DND-41 (cell line): ENCODE measurements at regions not wholly inside any gene's neighbourhood (a gene's known extent, or its start where the extent isn't known, plus 50 kb on each side); places are given as distances from the start of the nearest gene placed in this dataset.

Experiments used
- ATAC-seq: fragments of 200-7000 bp; cut with Tn5 transposase; 3 replicates; pipeline ENCODE4 v1.9.1; 2021; ENCODE audit warnings: low read depth; ENCODE audit not compliant: insufficient read depth
- DNase-seq: peaks from one replicate; pipeline ENCODE4 v3.0.0-alpha.2; 2020
- H2AFZ ChIP-seq: 2 replicates; pipeline ENCODE4 v1.6.0; 2012; ENCODE audit warnings: low read depth, low read length
- H3K27ac ChIP-seq: 2 replicates; pipeline ENCODE4 v1.5.1; 2012; ENCODE audit warnings: low read length, inconsistent platforms
- H3K27me3 ChIP-seq: fragments of 200-600 bp; sonication (generic); 2 replicates; pipeline ENCODE4 v1.6.0; 2012; ENCODE audit warnings: low read length, mild to moderate bottlenecking, inconsistent platforms; ENCODE audit not compliant: insufficient read depth, poor library complexity
- H3K36me3 ChIP-seq: 2 replicates; pipeline ENCODE4 v1.5.1; 2012; ENCODE audit warnings: low read length, inconsistent platforms; ENCODE audit not compliant: insufficient read depth
- H3K4me1 ChIP-seq: 2 replicates; pipeline ENCODE4 v1.5.1; 2012; ENCODE audit warnings: mild to moderate bottlenecking, low read length; ENCODE audit not compliant: insufficient read depth
- H3K4me2 ChIP-seq: 2 replicates; pipeline ENCODE4 v1.6.0; 2012; ENCODE audit warnings: mild to moderate bottlenecking, moderate library complexity, low read length, inconsistent platforms; ENCODE audit not compliant: insufficient read depth
- H3K4me3 ChIP-seq, 2 experiments: fragments of 200-600 bp in 1 of 2; shearing (Covaris generic) in 1 of 2; 2 replicates each; pipeline ENCODE4 v1.5.1; 2012 to 2016; ENCODE audit warnings: inconsistent platforms in 2 of 2, low read length in 2 of 2, mild to moderate bottlenecking in 2 of 2, low read depth in 1 of 2, moderate library complexity in 1 of 2
- H3K79me2 ChIP-seq: 2 replicates; pipeline ENCODE4 v1.6.0; 2012; ENCODE audit warnings: low read length, inconsistent platforms; ENCODE audit not compliant: insufficient read depth
- H3K9ac ChIP-seq: 2 replicates; pipeline ENCODE4 v1.6.0; 2012; ENCODE audit warnings: low read depth, mild to moderate bottlenecking, inconsistent platforms, low read length, moderate library complexity
- H3K9me3 ChIP-seq: 2 replicates; pipeline ENCODE4 v1.5.1; 2012; ENCODE audit warnings: low read length, moderate library complexity, mild to moderate bottlenecking, inconsistent platforms; ENCODE audit not compliant: insufficient read depth, severe bottlenecking
- H4K20me1 ChIP-seq: 2 replicates; pipeline ENCODE4 v1.6.0; 2012; ENCODE audit warnings: low read length; ENCODE audit not compliant: insufficient read depth
- CTCF ChIP-seq: IDR thresholded peaks from 2 replicates; pipeline ENCODE4 v1.5.1; 2012; ENCODE audit warnings: borderline replicate concordance, low read length, moderate library complexity, mild to moderate bottlenecking; ENCODE audit not compliant: poor library complexity, severe bottlenecking; ENCODE audit errors: extremely low read depth
- EZH2 ChIP-seq: IDR thresholded peaks from 3 replicates; pipeline ENCODE4 v1.6.1; 2012; ENCODE audit warnings: borderline replicate concordance, low read depth, mild to moderate bottlenecking, moderate library complexity, low read length, inconsistent platforms; ENCODE audit not compliant: severe bottlenecking

- Histone ChIP-seq H3K4me2 (no peak overlapping the region), H3K27ac (no peak overlapping the region), H3K27me3 (no peaks in the 10 kb centered on the region), H3K4me3 (no peak overlapping the region), H3K9ac (no peak overlapping the region), H3K9me3 (peaks cover 7% of the 10 kb centered on the region), H3K4me1 (no peaks in the 10 kb centered on the region), H4K20me1 (no peaks in the 10 kb centered on the region), H3K79me2 (no peaks in the 10 kb centered on the region), H2AFZ (no peak overlapping the region), H3K36me3 (no peaks in the 10 kb centered on the region)
- TF ChIP-seq EZH2 (no peak), CTCF (no peak)
- DNase-seq (no peak), ATAC-seq (no peak)
These were observed 132.3 kb upstream of the RPL38 start for GRCh38 chr17:74070998-74071679.

GRCh38 chr17:74072340-74072739 lies 131.1 kb upstream of the RPL38 start:
- Histone ChIP-seq H3K79me2 (no peaks in the 10 kb centered on the region), H3K27ac (no peak overlapping the region), H3K36me3 (no peaks in the 10 kb centered on the region), H3K9me3 (peaks cover 10% of the 10 kb centered on the region), H3K4me2 (no peak overlapping the region), H3K4me3 (no peak overlapping the region), H2AFZ (no peak overlapping the region), H3K27me3 (no peaks in the 10 kb centered on the region), H3K9ac (no peak overlapping the region), H4K20me1 (no peaks in the 10 kb centered on the region), H3K4me1 (no peaks in the 10 kb centered on the region)
- TF ChIP-seq EZH2, result no peak
- no peak for TF ChIP-seq CTCF
- DNase-seq (no peak), ATAC-seq (no peak)

GRCh38 chr17:74076446-74076845 lies 127.0 kb upstream of the RPL38 start:
- Histone ChIP-seq H4K20me1 (no peaks in the 10 kb centered on the region), H3K79me2 (no peaks in the 10 kb centered on the region), H3K4me1 (no peaks in the 10 kb centered on the region), H3K9ac (no peak overlapping the region), H3K27me3 (peaks cover 5% of the 10 kb centered on the region), H3K36me3 (no peaks in the 10 kb centered on the region), H2AFZ (no peak overlapping the region), H3K4me2 (no peak overlapping the region), H3K4me3 (no peak overlapping the region), H3K27ac (no peak overlapping the region), H3K9me3 (peaks cover 7% of the 10 kb centered on the region)
- TF ChIP-seq CTCF (no peak), EZH2 (no peak)
- no peak for DNase-seq
- ATAC-seq, result no peak

- Histone ChIP-seq H3K27ac (no peak overlapping the region), H3K4me2 (no peak overlapping the region), H2AFZ (no peak overlapping the region), H4K20me1 (no peaks in the 10 kb centered on the region), H3K79me2 (no peaks in the 10 kb centered on the region), H3K27me3 (peaks cover 7% of the 10 kb centered on the region), H3K9me3 (peaks cover 7% of the 10 kb centered on the region), H3K4me3 (no peak overlapping the region), H3K36me3 (no peaks in the 10 kb centered on the region), H3K9ac (no peak overlapping the region), H3K4me1 (no peaks in the 10 kb centered on the region)
- TF ChIP-seq CTCF, result no peak
- no peak for TF ChIP-seq EZH2
- no peak for ATAC-seq
- DNase-seq, result no peak
These were observed 126.2 kb upstream of the RPL38 start for GRCh38 chr17:74077231-74077630.
